HG02759 (cell line): ENCODE measurements at regions not wholly inside any gene's neighbourhood (a gene's known extent, or its start where the extent isn't known, plus 50 kb on each side); places are given as distances from the start of the nearest gene placed in this dataset.

ENCODE experiments used
- ATAC-seq: cut with Tn5 transposase; IDR thresholded peaks from one replicate; pipeline ENCODE4 v1.9.1; 2021; ENCODE audit warnings: mild to moderate bottlenecking, moderate library complexity; ENCODE audit not compliant: unreplicated experiment

DNA sequence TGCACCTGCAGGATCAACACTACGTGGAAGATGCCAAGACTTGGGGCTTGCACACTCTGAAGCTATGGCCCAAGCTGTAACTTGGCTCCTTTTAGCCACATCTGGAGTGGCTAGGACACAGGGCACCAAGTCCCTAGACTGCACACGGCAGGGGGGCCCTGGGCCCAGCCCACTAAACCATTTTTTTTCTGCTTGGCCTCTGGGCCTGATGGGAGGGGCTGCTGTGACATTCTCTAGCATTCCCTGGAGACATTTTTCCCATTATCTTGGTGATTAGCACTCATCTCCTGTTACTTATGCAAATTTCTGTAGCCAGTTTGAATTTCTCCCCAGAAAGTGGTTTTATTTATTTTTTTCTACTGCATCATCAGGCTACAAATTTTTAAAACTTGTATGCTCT lies 1080.7 kb downstream of the LRFN5 start:
- no peak for ATAC-seq

DNA sequence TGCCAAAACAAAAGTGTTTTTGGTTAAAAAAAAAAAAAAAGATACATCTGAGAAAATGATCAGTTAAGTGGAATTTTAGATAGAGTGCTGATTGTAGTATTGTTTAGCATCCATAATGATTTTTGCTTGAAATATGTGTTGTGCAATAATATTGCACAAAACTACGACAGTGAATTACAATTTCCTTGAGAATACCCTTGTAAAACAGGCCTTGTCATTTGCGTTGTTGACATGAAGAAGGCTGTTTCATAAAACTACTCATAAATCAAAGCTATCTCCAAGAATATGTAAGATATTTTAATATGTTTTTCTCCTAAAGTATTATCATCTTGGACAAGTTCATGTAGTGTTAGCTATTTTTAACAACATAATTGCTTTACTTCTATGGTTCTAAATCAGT lies 1077.0 kb downstream of the LRFN5 start:
- no peak for ATAC-seq

DNA sequence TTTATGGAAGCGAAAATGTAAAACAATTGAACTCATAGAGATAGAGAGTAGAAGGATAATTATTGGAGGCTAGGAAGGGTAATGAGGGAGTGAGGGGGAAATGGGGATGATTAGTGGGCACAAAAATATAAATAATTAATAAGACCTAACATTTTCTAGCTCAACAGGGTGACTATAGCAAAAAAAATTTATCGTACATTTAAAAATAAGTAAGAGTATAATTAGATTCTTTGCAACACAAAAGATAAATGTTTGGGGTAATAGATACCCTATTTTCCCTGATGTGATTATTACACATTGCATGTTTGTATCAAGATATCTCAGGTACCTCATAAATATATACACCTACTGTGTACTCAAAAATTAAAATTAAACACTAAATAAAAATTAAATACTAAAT lies 1070.0 kb downstream of the LRFN5 start:
- no peak for ATAC-seq

DNA sequence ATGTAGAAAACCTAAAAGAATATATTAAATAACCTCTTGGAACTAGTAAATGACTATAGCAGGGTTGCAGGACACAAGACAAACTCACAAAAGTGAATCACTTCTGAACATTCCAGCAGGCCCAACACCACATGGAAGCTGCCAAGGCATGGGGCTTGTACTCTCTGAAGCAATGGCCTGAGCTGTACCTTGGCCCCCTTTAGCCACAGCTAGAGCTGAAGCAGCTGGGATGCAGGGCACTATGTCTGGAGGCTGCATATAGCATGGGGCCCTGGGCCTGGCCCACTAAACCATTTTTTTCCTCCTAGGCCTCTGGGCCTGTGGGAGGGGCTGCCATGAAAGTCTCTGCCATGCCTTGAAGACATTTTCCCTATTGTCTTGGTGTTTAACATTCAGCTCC lies 1067.3 kb downstream of the LRFN5 start:
- no peak for ATAC-seq

DNA sequence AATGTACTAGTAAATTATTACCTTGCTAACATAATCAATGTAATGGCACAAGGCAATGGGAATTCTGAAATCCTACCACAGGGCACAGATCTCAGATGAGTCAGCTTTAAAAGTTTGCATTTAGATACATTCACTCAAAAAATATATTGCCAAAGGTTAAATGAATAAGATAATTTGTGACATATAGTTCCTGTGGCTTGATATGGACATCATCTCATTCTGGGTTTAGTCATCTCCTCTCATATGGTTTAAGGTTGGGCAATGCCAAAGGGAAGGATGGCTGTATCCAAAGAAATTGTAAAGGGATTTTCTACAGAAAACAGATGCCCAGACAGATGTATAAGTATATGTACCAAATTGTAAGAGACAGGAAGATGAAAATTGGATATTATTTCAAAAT lies 1065.0 kb downstream of the LRFN5 start:
- no peak for ATAC-seq

DNA sequence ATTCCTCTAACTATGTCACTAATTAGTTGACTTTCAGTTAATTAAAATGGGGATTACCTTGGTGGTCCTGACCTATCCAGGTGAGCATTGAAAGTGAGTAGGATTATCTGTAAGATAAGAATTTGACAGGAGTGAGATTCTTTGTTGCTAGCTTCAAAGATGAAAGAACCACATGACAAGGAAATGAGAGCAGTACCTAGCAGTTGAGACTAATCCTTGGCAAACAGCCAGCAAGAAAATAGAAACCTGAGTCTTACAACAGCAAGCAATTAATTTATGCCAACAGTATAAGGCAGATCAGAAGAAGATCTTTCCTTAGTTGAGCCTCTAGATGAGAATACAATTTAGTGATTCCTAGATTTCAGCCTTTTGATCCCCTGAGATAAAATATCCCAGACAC lies 1058.4 kb downstream of the LRFN5 start:
- no peak for ATAC-seq

DNA sequence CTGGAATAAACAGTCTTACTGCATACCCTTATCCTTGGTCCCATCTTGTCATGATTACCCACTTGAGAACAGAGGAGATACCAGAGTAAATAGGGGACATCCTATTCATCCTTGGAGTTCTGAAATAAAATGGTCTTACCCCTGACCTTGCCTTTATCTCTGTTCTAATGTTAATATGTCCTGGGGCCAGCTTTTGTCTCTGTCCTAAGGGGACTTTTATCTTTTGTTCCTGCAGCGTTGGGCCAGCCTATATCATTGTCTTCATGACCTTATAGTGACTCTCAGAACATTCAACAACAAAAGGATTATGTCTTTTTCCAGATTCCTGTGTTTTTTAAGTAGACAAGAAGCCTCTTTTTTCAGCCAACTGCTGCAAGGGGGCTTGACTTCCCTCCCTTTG lies 1057.5 kb downstream of the LRFN5 start:
- no peak for ATAC-seq

DNA sequence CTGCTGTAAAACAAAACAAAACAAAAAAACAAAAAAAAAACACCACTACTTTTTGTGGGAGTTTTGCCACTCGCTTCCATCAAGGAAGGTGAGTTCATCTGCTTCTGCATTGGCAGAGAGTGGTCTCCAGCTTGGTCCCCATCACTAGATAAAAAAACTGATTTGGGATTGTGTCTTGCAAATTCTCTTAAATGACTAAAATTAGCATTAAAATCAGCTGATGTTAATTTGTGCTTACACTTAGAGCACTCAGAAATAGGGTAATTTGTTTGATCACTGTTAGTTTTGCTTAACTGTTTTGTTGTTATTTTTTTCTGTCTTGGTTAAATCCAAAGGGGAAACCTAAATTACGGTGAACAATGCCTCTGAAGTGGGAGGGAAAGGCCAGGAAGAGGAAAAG lies 1048.0 kb downstream of the LRFN5 start:
- no peak for ATAC-seq

DNA sequence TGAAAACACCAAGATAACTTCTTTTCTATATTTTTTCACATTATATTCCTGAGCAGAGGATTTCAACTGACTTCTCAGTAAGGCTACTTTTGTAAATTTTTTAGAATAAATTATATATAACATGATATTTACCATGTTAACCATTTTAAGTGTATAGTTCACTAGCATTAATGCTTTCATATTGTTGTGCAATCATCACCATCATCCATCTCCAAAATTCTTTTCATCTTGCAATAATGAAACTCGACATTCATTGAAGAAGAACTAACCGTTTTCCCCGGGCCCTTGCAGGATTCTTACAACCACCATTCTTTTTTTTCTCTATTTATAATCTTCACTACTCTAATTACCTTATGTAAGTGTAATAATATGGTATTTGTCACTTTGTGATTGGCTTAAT lies 1036.1 kb downstream of the LRFN5 start:
- no peak for ATAC-seq

DNA sequence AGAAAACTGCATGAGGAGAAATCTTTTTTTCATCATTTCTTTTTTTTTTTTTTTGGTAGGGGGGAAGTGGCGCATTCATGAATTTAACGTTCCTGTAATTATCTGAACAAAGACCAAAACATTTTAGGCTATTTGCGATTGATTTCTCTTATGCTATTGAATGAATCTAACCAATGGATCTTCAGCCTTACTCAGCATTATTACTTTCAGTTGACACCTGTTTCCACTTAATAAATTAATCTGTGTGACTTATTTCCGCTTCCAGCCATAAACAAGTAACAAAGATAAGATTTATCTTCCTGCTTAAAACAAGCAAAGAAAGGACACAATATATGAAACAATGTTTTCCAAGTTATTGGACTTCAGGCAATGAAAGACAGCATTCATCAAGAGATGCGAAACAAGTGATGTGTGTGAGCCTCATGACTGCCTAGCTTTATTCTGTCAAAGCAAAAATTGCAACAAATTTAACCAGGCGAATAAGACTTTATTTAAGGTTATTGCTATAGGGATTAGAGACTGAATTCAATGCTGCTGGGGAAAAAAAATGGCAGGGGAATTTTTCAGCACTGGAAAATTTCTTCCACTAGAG lies 1026.9 kb downstream of the LRFN5 start:
- ATAC-seq: no peak

DNA sequence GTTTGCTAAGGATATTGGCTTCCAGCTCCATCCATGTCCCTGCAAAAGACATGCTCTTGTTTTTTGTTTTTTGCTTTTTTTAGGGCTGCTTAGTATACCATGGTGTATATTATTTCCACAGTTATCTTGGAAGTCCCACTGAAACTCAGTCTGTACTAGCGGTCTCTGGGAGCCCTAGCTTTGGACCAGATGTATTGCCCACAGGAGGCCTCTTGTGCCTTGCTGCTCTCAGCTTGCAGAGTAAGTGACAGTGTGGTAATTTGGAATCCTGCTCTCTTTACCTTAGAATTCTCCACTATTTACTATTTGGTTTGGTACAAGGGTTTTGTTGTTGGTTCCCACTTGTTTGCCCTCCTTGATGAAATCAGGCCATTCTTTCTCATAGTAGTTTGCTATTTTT lies 1022.9 kb downstream of the LRFN5 start:
- ATAC-seq: no peak

DNA sequence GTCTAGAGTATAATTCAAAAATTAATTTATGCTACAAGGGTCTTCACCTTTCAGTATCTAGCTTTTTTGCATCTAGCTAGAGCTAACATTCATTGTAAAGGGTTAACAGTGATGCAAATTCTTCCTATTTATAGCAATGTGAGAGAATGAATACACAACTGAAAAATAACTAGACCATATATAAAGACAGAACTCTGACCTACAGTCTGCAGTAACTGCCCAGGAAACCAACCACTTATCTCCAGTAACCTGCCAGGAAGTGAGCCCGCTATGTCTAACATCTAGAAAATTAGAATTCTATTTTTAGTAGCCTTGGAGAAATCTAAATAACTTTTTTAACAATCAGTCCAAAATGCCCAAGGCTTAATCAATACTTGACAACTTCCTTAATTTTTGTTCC lies 1021.9 kb downstream of the LRFN5 start:
- ATAC-seq: no peak

DNA sequence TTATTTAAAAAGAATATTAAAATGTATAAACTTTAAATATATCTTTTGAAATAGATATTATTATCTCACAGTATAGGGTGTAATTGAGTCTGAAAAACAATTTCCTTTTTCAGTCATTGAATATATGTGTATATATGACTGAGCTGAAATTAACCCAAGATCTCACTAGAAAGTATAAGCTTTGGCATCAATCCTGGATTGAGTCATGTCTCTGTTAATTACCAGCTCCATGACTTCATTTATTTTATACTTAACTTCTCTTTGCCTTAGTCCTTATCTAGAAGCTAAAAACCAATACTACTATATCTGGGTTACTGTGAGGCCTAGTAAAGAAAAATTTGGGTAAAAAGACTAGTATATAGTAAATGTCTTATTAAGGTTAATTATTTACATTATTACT lies 1020.3 kb downstream of the LRFN5 start:
- no peak for ATAC-seq

DNA sequence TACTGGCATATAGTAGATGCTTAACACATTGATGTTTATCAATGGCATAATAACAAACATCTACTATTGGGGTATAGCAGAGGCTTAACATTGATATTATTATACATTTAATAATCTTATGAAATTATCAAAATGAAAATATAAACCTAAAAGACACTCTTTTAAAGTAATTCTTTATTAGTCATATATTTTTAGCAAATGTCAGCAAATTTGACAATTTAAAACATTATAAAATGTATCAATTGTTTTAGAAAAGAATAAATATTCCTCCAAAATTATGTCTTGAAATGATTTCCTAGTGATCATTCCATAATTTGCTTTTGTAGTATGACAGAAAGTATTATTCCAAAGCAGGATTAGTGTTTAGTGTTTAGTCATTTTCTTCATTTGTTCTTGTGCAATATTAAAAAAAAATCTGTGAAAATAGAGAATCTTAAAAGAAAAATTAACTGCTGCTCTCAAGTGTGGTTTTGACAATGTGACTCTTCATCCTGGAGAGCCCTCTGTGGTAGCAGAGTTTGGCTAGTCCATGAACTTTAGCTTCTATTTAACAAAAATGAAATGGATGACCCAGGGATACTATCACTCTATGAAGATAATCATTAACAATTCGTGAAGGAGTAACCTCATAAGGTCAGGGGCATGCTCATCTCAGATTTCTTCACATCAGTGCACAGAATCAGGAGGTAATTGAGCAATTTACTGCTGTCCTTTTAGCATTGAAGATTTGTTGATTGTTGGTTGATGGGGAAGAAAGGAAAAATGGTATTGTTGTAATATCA lies 1018.5 kb downstream of the LRFN5 start:
- ATAC-seq: no peak

DNA sequence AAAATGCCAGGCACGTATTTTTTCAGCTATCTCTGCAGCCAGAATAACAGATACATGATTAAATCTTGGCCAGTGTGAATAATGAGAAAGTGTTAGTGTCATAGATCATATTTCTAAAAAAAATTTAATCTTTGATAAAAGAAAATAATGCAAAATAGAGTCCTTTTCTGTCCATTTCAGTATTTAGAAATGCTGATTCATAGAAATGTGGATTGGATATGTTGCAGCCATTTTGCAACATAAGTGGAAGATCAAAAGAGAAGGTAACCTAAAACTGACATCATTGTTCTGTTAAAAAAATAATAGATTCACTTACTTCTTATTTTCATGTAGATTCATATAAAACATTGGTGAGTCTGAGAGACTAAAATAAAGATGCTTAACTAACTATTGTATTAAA lies 1010.3 kb downstream of the LRFN5 start:
- ATAC-seq: no peak

DNA sequence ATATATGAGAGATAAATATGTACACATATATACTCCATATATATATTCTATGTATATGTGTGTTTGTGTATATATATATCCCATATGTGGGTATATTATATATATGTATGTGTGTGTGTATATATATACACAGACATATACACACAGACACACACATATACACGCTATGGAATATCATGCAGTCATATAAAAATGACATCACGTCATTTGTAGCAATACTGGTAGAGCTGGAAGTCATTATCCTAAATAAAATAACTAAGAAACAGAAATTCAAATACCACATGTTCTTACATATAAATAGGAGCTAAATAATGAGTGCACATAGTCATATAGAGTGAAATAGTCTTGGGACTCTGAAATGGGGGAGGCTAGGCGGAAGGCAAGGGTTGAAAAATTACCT lies 1000.2 kb downstream of the LRFN5 start:
- no peak for ATAC-seq

DNA sequence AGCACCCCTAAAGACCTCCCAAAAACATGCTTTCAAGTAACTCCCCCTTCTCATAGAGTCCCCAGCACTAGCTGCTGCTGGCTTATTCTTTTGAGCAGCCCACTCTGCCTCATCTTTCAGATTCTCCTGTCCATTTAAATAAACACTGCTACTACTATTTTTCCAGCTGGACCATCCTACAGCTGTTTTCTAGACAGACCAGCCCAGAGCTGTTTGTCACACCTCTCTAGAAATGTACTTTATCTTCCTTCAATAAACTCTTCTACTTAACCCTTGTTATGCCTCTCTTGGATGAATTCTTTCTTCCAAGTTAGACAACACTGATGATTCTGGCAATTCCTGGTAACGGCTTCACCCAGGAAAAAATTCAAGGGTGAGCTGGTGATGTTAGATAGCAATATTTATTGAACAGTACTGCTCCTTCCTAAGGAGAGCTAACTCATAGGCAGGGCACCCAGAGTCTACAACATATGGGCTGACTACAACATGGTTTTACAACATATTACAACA lies 995.7 kb downstream of the LRFN5 start:
- ATAC-seq: no peak

DNA sequence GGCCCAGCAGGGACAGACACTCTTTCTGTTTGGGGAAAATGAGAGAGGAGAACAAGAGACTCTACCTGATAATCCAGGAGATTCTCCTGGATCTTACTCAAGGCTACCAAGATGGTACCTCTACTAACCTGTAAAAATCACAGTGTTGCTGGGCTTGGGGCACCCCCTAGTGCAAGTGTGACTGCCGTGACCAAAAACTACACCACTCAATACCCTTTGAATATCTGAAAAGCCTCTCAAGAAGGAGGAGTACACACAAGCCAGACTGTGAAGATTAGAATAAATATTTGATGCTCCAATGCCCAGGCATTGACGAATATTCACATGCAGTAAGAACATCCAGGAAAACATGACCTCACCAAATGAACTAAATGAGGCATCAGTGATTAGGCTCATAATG lies 965.4 kb downstream of the LRFN5 start:
- ATAC-seq: no peak

DNA sequence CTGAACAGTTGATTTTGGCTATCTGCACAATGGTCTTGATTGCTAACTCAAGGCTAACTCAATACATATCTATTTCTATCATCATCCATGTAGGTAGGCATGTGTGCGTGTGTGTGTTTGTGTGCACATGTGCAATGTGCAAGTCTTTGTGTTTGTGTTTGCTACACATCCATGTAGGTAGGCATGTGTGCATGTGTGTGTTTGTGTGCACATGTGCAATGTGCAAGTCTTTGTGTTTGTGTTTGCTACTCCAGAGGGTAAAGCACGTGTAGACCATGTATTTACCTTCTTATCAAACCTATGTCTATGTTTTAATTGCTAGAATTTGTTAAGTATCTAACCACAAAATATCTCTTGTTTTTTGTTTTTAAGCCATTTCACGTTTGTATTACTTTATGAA lies 962.6 kb downstream of the LRFN5 start:
- ATAC-seq: no peak

DNA sequence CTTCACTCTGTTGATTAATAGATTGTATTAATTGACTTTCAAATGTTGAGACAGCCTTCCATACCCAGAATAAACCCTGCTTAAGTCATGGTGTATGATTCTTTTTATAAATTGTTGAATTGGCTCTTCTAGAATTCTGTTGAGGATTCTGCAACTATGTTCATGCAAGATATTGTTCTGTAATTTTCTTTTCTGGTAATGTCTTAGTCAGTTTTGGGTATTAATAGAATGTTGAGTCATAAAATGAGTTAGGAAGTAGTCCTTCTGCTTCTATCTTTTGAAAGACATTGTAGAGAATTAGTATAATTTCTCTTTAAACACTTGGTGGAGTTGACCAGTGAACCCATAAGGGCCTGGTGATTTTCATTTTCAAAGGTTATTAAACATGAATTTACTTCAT lies 958.9 kb downstream of the LRFN5 start:
- ATAC-seq: no peak

DNA sequence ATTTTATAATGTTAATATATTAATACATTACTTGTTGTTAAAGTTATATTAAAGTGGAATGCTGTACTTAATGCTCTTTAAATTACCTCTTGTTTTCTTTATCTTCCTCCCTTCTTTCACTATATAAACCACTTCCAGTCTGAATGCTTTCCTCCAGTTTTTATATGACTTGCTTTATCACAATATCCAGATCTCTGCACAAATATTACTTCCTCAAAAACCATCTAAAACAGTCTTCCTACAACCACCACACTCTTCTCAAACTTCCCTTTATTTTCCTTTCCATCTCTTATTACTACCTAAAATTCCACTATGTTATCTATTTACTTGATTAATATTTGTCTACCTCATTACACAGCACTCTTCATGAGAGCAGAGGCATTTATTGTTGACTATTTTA lies 956.6 kb downstream of the LRFN5 start:
- no peak for ATAC-seq

DNA sequence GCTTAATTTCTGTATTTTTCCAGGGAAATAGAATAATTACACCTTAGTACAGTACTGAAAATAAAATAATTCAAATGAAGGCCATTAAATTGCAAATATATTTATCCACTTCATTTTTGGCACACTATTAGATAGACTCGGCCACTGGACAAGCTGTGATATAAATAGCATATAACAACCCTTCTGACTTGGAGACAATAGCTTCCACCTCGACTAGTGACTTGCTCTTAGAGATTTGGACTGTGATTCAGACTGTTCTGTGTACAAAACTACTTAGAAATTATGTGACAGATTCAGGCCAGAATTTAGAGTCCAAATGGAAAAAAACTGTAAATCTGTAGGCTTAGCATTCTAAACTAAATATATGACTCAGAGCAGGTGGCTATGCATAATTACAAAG lies 949.9 kb downstream of the LRFN5 start:
- ATAC-seq: no peak

DNA sequence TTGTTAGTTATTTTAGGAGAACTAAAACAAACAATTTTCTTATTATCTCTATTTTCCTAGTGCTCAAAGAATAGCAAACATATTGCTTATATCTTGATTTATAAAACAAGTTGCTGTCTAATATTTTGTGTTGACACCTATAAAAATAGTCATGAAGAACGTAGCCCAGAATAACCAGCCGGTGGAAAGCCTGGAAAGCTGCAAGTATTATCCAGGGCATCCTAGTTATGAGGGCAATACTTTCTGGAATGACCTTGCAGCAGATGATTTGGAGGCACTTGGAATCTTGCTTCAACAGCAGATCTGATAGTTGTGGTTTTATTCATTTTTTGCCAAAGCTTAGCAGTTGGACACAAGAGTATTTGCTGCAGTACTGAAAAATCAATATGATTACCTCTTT lies 948.7 kb downstream of the LRFN5 start:
- no peak for ATAC-seq
